Fibroblast of villous mesenchyme (primary cell): ENCODE measurements at regions not wholly inside any gene's neighbourhood (a gene's known extent, or its start where the extent isn't known, plus 50 kb on each side); places are given as distances from the start of the nearest gene placed in this dataset.
"Not testable (repeated sequence)": the region's sequence is repeated elsewhere in the genome, so short reads cannot be mapped to it uniquely, and the experiment has no call there.

Experiments
- DNase-seq: peaks from one replicate; pipeline ENCODE4 v3.0.0-alpha.2; 2010; ENCODE audit warnings: low read depth
- H3K4me3 ChIP-seq: 2 replicates; pipeline ENCODE4 v1.5.1; 2011; ENCODE audit warnings: low read depth, mild to moderate bottlenecking, low read length
- CTCF ChIP-seq: IDR thresholded peaks from 2 replicates; pipeline ENCODE4 v1.5.1; 2012; ENCODE audit warnings: low read depth, mild to moderate bottlenecking, low read length; ENCODE audit not compliant: insufficient read depth

GRCh38 chr6:155829646-155830045, 374.0 kb upstream of the NOX3 start:
- H3K4me3 ChIP-seq = no peak overlapping the region
- no peak for DNase-seq
- TF ChIP-seq CTCF = no peak

- H3K4me3 ChIP-seq = no peak overlapping the region
- no peak for DNase-seq
- no peak for TF ChIP-seq CTCF
These were observed 373.4 kb upstream of the NOX3 start for GRCh38 chr6:155828989-155829388.

- no peak overlapping the region for H3K4me3 ChIP-seq
- TF ChIP-seq CTCF = no peak
- no peak for DNase-seq
These were observed 363.1 kb upstream of the NOX3 start for GRCh38 chr6:155818698-155819097.

GRCh38 chr6:155813548-155813947, 357.9 kb upstream of the NOX3 start:
- no peak for DNase-seq
- no peak for TF ChIP-seq CTCF

GRCh38 chr6:155807243-155807642, 351.6 kb upstream of the NOX3 start:
- DNase-seq = no peak
- H3K4me3 ChIP-seq = no peak overlapping the region
- no peak for TF ChIP-seq CTCF

More at GRCh38 chr6:155813548-155813947, 357.9 kb upstream of the NOX3 start:
- H3K4me3 ChIP-seq = no peak overlapping the region

GRCh38 chr6:155801046-155801445, 345.4 kb upstream of the NOX3 start:
- TF ChIP-seq CTCF = no peak
- H3K4me3 ChIP-seq = no peak overlapping the region
- DNase-seq = no peak

GRCh38 chr6:155798876-155799275, 343.2 kb upstream of the NOX3 start:
- H3K4me3 ChIP-seq, DNase-seq: not testable (repeated sequence)

- H3K4me3 ChIP-seq = no peak overlapping the region
- no peak for TF ChIP-seq CTCF
- DNase-seq = peak; percentile 4
These were observed 339.6 kb upstream of the NOX3 start for GRCh38 chr6:155795173-155795796.
